PC-9 (cell line): ENCODE measurements at regions not wholly inside any gene's neighbourhood (a gene's known extent, or its start where the extent isn't known, plus 50 kb on each side); places are given as distances from the start of the nearest gene placed in this dataset.

Source experiments
- BruUV-seq: library from RNA; stranded (reverse); fragments of 400-500 nt; replicated peaks from 2 replicates; lab custom pipeline; 2021; lab: Mats Ljungman, UMichigan
- CTCF ChIA-PET: fragments of 300-600 bp; sonication (Branson Sonifier 250); formaldehyde crosslinking; loops from one replicate; lab custom pipeline; 2022; ENCODE audit warnings: antibody characterized with exemption; lab: Charles Lee
- POLR2A ChIA-PET: fragments of 300-600 bp; sonication (Branson Sonifier 250); formaldehyde crosslinking; loops from one replicate; lab custom pipeline; 2022; ENCODE audit warnings: antibody characterized with exemption; ENCODE audit not compliant: unreplicated experiment; lab: Charles Lee
- DNase-seq, 2 experiments: peaks; one replicate each; pipeline versions ENCODE4 v3.0.0 to v3.0.0-alpha.2; 2015 to 2022; ENCODE audit warnings: mixed read lengths in 1 of 2
- H2AFZ ChIP-seq: fragments of 200-600 bp; sonication (generic); 2 replicates; pipeline ENCODE4 v1.8.1; 2017; ENCODE audit warnings: antibody characterized with exemption
- H3F3A ChIP-seq: fragments of 200-600 bp; sonication (generic); 2 replicates; pipeline ENCODE4 v1.8.1; 2017; ENCODE audit warnings: antibody characterized with exemption, mild to moderate bottlenecking, low read depth; ENCODE audit not compliant: insufficient read depth
- H3K27ac ChIP-seq: fragments of 200-600 bp; sonication (generic); 2 replicates; pipeline ENCODE4 v1.6.1; 2016; ENCODE audit warnings: mixed run types
- H3K27me3 ChIP-seq: fragments of 200-600 bp; sonication (generic); 2 replicates; pipeline ENCODE4 v1.6.1; 2016; ENCODE audit warnings: low read depth, mixed run types; ENCODE audit not compliant: insufficient read depth
- H3K36me3 ChIP-seq: fragments of 200-600 bp; sonication (generic); 2 replicates; pipeline ENCODE4 v1.6.1; 2016; ENCODE audit warnings: low read depth, mixed run types
- H3K4me1 ChIP-seq: fragments of 200-600 bp; sonication (generic); replicated peaks from 2 replicates; pipeline ENCODE4 v1.6.1; 2016; ENCODE audit warnings: mixed run types; ENCODE audit not compliant: insufficient read depth
- H3K4me2 ChIP-seq: fragments of 200-600 bp; sonication (generic); 2 replicates; pipeline ENCODE4 v1.6.1; 2017; ENCODE audit warnings: mixed run types
- H3K4me3 ChIP-seq: fragments of 200-600 bp; sonication (generic); 2 replicates; pipeline ENCODE4 v1.6.1; 2016; ENCODE audit warnings: mixed run types
- H3K79me2 ChIP-seq: fragments of 200-600 bp; sonication (generic); 2 replicates; pipeline ENCODE4 v1.6.1; 2017; ENCODE audit warnings: low read depth, mixed run types
- H3K9me2 ChIP-seq: fragments of 200-600 bp; sonication (generic); 2 replicates; pipeline ENCODE4 v1.8.1; 2017; ENCODE audit warnings: mild to moderate bottlenecking; ENCODE audit not compliant: insufficient read depth
- H3K9me3 ChIP-seq: fragments of 200-600 bp; sonication (generic); 2 replicates; pipeline ENCODE4 v1.8.1; 2016; ENCODE audit warnings: low read depth; ENCODE audit not compliant: insufficient read depth
- H4K20me1 ChIP-seq: fragments of 200-600 bp; sonication (generic); 2 replicates; pipeline ENCODE4 v1.8.1; 2017; ENCODE audit not compliant: insufficient read depth
- CTCF ChIP-seq: fragments of 200-600 bp; sonication (generic); conservative IDR thresholded peaks from 2 replicates; pipeline ENCODE4 v1.6.1; 2017; ENCODE audit warnings: mixed run types, antibody characterized with exemption, mild to moderate bottlenecking, moderate library complexity
- EZH2 ChIP-seq: fragments of 200-600 bp; sonication (generic); IDR thresholded peaks from 2 replicates; pipeline ENCODE4 v1.8.0; 2017; ENCODE audit warnings: antibody characterized with exemption, low read depth
- intact Hi-C: fragments of 100-400 bp; cut with micrococcal nuclease; formaldehyde crosslinking; loops from one replicate; pipeline ENCODE4 v1.10.0; 2022; ENCODE audit not compliant: unreplicated experiment

- H3K9me2 ChIP-seq: no peaks in the 10 kb centered on the region
- DNase-seq: peak; percentile 55 to 96
- peak overlapping the region; percentile 24; the same call in 1 of the 2 replicates for H2AFZ ChIP-seq
- peaks cover 26% of the 10 kb centered on the region for H3F3A ChIP-seq
- no peak for TF ChIP-seq EZH2
- TF ChIP-seq CTCF: no peak
- no peaks in the 10 kb centered on the region for H3K9me3 ChIP-seq
- intact Hi-C loops: loop anchor here (1.0 kb wide), 1 partner anchor 42 kb away; no protein-coding TSS in a partner anchor
- BruUV-seq: no TSS peak
- H3K79me2 ChIP-seq: no peaks in the 10 kb centered on the region
- H4K20me1 ChIP-seq: no peaks in the 10 kb centered on the region
- ChIA-PET POLR2A (interaction anchor here (0.7 kb wide), 1 partner anchor 10 kb away, joined by 3 read pairs; no protein-coding TSS in a partner anchor), CTCF (no interaction called here)
- H3K36me3 ChIP-seq: no peaks in the 10 kb centered on the region
- H3K27ac ChIP-seq: peak overlapping the region; percentile 79
- 0 out of 2 replicates have a peak overlapping the region, but pooled peaks have one; percentile 1 for H3K4me3 ChIP-seq
- no peaks in the 10 kb centered on the region for H3K27me3 ChIP-seq
- H3K4me1 ChIP-seq: peaks cover 50% of the 10 kb centered on the region
- peak overlapping the region; percentile 49 for H3K4me2 ChIP-seq
Observed at GRCh38 chrX:151796576-151796975, 62.0 kb downstream of the CNGA2 start.

GRCh38 chrX:151801980-151802379, 67.4 kb downstream of the CNGA2 start:
- Histone ChIP-seq H2AFZ (no peak overlapping the region), H3K9me2 (no peaks in the 10 kb centered on the region), H3K4me3 (no peak overlapping the region), H3K36me3 (no peaks in the 10 kb centered on the region), H4K20me1 (no peaks in the 10 kb centered on the region), H3F3A (peaks cover 8% of the 10 kb centered on the region), H3K4me1 (peaks cover 23% of the 10 kb centered on the region), H3K4me2 (no peak overlapping the region), H3K9me3 (no peaks in the 10 kb centered on the region), H3K27me3 (no peaks in the 10 kb centered on the region), H3K79me2 (no peaks in the 10 kb centered on the region), H3K27ac (no peak overlapping the region)
- CTCF ChIA-PET: interaction anchor here (0.6 to 0.8 kb wide), 2 partner anchors 46 to 1124 kb away, joined by 3 read pairs; no protein-coding TSS in a partner anchor
- TF ChIP-seq CTCF (peak; percentile 72), EZH2 (no peak)
- POLR2A ChIA-PET: no interaction called here
- DNase-seq: peak; percentile 17 to 39
- intact Hi-C loops: no loop called here
- no TSS peak for BruUV-seq

GRCh38 chrX:151806967-151807540, 72.5 kb downstream of the CNGA2 start:
- Histone ChIP-seq H4K20me1 (no peaks in the 10 kb centered on the region), H3F3A (no peaks in the 10 kb centered on the region), H2AFZ (no peak overlapping the region), H3K4me2 (no peak overlapping the region), H3K4me3 (no peak overlapping the region), H3K27ac (no peak overlapping the region), H3K79me2 (no peaks in the 10 kb centered on the region), H3K9me2 (no peaks in the 10 kb centered on the region), H3K27me3 (no peaks in the 10 kb centered on the region), H3K9me3 (no peaks in the 10 kb centered on the region), H3K36me3 (no peaks in the 10 kb centered on the region), H3K4me1 (no peaks in the 10 kb centered on the region; the same call in 1 of the 2 replicates)
- TF ChIP-seq EZH2 (no peak), CTCF (no peak)
- intact Hi-C loops: no loop called here
- POLR2A ChIA-PET: no interaction called here
- no TSS peak for BruUV-seq
- CTCF ChIA-PET: no interaction called here
- no peak for DNase-seq
